Fibroblast of mammary gland (primary cell): ENCODE measurements at regions not wholly inside any gene's neighbourhood (a gene's known extent, or its start where the extent isn't known, plus 50 kb on each side); places are given as distances from the start of the nearest gene placed in this dataset.

Experiments used
- DNase-seq: peaks from one replicate; pipeline ENCODE4 v3.0.0-alpha.2; 2010; ENCODE audit warnings: low read depth
- H3K4me3 ChIP-seq: 2 replicates; pipeline ENCODE4 v1.5.1; 2011; ENCODE audit warnings: low read depth, mild to moderate bottlenecking, low read length, moderate library complexity; ENCODE audit not compliant: control insufficient read depth
- TF ChIP-seq, protein P1 (sequence below): conservative IDR thresholded peaks from 2 replicates; pipeline ENCODE4 v1.5.1; 2011; ENCODE audit warnings: low read depth, low read length, inconsistent platforms; ENCODE audit not compliant: control insufficient read depth, insufficient read depth

DNA sequence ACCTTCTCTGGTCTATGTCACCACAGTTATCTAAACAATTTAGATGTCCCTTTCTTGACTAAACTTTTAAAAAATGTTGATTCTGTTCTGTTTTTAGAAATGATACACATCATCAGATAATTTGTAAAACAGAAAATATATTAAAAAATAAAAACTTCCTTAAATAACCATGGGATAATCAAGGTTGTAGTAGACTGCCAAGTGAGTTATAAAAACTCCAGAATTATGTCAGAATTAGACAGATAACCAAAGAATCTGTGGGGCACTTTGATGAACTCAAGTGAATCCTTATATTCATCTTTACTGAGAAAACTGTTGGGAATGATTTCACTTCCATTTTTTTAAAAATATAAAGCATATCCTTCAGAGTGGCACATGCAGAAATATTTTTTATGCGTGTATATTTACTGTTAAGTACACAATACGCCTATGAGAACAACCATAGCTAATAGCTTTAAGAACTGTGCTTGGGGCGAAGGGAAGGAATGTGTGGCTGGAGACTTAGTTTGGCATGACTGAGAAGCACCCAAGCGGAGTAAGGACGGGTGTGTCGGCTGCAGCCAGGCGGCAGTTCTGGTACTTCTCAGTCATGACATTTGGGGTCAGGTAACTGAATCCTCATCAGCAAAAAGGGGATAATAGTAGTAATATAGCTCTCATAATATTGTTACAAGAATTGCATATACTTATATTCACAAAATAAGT is 604.7 kb upstream of the CITED2 start:
- TF ChIP-seq, protein P1, sequence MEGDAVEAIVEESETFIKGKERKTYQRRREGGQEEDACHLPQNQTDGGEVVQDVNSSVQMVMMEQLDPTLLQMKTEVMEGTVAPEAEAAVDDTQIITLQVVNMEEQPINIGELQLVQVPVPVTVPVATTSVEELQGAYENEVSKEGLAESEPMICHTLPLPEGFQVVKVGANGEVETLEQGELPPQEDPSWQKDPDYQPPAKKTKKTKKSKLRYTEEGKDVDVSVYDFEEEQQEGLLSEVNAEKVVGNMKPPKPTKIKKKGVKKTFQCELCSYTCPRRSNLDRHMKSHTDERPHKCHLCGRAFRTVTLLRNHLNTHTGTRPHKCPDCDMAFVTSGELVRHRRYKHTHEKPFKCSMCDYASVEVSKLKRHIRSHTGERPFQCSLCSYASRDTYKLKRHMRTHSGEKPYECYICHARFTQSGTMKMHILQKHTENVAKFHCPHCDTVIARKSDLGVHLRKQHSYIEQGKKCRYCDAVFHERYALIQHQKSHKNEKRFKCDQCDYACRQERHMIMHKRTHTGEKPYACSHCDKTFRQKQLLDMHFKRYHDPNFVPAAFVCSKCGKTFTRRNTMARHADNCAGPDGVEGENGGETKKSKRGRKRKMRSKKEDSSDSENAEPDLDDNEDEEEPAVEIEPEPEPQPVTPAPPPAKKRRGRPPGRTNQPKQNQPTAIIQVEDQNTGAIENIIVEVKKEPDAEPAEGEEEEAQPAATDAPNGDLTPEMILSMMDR: no peak
- H3K4me3 ChIP-seq: no peak overlapping the region
- DNase-seq: no peak

DNA sequence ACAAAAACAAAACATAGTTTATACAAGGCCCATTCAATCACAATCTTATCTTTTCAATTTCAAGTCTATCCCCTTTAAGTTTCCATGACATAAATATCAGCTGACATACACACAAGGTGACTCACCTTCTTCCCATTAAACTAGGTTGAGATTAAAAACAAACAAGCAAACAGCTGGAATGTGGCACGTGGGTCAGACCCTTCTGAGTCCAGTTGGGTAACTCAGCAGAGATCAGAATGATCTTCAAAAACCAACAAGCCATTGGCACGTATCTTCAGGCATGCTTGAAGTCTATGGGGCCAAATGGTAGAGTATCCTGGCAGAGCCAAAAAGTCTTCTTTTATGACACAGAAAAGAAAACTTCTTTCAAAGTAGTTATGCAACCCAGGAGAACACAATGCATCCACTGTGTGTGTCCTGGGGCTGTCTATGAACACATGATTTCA is 603.5 kb upstream of the CITED2 start:
- no peak overlapping the region for H3K4me3 ChIP-seq
- DNase-seq: peak; percentile 75
- TF ChIP-seq, protein P1: no peak

DNA sequence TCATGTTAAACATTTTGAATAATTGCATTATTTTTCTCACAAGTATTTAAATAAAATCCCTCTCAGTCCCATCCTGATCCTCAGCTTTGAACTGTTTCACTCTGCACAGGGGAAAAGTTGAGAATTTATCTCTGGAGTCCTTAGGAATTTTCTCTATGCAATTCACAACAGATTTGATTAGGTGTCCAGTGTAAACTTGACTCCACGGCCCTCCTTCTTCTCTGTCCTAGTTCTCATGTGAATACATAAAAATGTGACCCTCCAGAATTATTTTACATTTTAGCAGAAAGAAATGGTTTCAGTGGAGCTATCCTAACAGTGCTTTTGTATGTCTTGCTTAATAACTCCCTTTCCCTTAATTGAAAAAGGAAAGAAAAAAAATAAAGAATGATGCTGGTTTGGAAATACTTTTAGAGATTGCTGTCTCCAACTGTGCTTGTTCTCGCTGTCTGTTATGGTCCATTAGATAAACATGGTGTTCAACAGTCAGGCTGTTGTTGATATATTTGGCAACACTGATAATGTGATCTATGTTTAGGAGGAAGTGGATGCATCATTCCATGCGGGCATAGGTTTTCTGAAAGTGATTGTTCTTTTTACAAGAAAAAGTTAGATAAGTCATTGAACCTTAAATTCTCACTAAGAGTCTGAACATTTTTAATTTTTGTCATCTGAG is 599.4 kb upstream of the CITED2 start:
- H3K4me3 ChIP-seq: no peak overlapping the region
- DNase-seq: peak; percentile 73
- TF ChIP-seq, protein P1: no peak

DNA sequence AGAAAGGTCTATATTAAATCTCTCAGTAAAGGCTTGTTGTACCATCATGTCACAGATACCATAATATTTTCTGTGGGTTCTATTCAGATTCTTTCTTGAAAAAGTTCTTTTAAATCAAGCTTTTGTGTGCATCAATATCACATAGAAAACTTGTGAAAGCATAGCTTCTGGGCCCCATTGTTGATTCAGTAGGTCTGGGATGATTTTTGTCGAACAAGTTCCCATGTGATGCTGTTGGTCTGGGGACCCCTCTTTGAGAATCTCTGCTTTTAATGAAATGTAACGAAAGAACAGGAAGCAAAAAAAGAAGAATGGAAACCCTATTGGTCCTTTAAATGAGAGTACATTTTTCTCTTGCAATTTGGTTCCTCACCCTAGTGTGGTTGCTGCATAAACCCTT is 597.7 kb upstream of the CITED2 start:
- no peak overlapping the region for H3K4me3 ChIP-seq

DNA sequence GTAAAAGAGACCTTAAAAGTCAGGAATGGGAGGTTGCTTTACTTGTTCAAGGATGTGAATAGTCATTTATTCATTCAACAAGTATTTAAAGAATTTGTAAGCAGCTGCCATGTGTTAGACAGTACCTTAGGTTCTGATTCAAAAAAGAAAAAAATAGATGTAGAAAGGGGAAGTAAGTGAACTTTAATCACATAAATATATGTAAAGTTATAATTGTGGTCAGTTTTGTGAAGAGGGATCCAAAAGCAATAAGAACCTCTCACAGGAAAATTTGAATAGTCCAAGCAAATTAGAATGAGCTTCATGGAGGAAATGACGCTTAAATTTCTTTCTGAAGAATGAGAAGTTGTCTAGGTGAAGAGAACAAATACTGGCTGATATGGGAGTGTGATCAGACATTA is 596.1 kb upstream of the CITED2 start:
- no peak overlapping the region for H3K4me3 ChIP-seq
- DNase-seq: no peak
- TF ChIP-seq, protein P1: no peak

More for the DNA sequence above, 597.7 kb upstream of the CITED2 start:
- TF ChIP-seq, protein P1: no peak
- DNase-seq: no peak

DNA sequence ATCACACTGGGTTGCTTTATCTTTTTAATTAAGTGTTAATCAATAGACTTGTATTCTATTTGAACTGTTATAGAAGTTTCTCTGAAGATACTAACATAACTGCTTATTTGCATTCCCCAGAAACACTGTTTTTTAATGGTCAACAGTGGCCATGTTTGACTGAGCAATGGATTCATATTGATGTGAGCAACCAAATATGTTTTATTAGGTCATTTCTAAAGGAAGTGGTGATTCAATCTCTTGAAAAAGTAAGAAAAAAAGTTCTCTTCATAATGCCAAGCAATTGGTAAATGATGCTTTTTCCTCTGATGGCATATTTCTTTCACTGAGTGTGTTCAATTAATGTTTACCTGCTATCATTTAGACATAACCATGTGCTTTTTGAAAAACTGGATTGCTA is 593.0 kb upstream of the CITED2 start:
- TF ChIP-seq, protein P1: no peak
- DNase-seq: peak; percentile 36
- H3K4me3 ChIP-seq: no peak overlapping the region
